K562 (cell line): ENCODE measurements at regions not wholly inside any gene's neighbourhood (a gene's known extent, or its start where the extent isn't known, plus 50 kb on each side); places are given as distances from the start of the nearest gene placed in this dataset.

Experiments
- CCNT2 ChIP-seq: IDR thresholded peaks from 2 replicates; pipeline ENCODE4 v1.6.1; 2011; ENCODE audit warnings: borderline replicate concordance, low read depth, mild to moderate bottlenecking, moderate library complexity, mixed read lengths, low read length; ENCODE audit not compliant: insufficient read length; ENCODE audit errors: extremely low read depth
- HDAC2 ChIP-seq: fragments of 450-650 bp; IDR thresholded peaks from 2 replicates; pipeline ENCODE4 v1.6.1; 2016; ENCODE audit warnings: mild to moderate bottlenecking
- JUNB ChIP-seq: fragments of 450-650 bp; formaldehyde crosslinking; conservative IDR thresholded peaks from 2 replicates; pipeline ENCODE4 v1.4.0; 2020; ENCODE audit warnings: mild to moderate bottlenecking
- RBM25 ChIP-seq: fragments of 200-400 bp; formaldehyde crosslinking; IDR thresholded peaks from 2 replicates; pipeline ENCODE4 v1.6.1; 2018; ENCODE audit warnings: low read length, low read depth, moderate library complexity; ENCODE audit not compliant: severe bottlenecking
- SMAD1 ChIP-seq: fragments of 150-350 bp; IDR thresholded peaks from 2 replicates; pipeline ENCODE4 v1.6.1; 2014; ENCODE audit warnings: low read length, low read depth; ENCODE audit not compliant: partially characterized antibody
- TAF1 ChIP-seq: IDR thresholded peaks from 2 replicates; pipeline ENCODE4 v1.6.1; 2011; ENCODE audit warnings: mild to moderate bottlenecking, low read length, moderate library complexity; ENCODE audit not compliant: insufficient read depth, control insufficient read depth, severe bottlenecking; ENCODE audit errors: extremely low read depth
- ZNF384 ChIP-seq: IDR thresholded peaks from 2 replicates; pipeline ENCODE4 v1.6.1; 2012; ENCODE audit warnings: low read depth, low read length, improper control_type of control experiment
- TF ChIP-seq, protein P1 (sequence below), 3 experiments: IDR thresholded peaks in 2 of 3; conservative IDR thresholded peaks in 1 of 3; 2 replicates each; pipeline ENCODE4 v1.5.1; 2011 to 2012; ENCODE audit warnings: low read length in 3 of 3, mild to moderate bottlenecking in 3 of 3, control low read depth in 2 of 3, improper control_type of control experiment in 1 of 3, inconsistent platforms in 1 of 3, low read depth in 1 of 3, mixed read lengths in 1 of 3, moderate library complexity in 1 of 3; ENCODE audit not compliant: insufficient read depth in 2 of 3

DNA sequence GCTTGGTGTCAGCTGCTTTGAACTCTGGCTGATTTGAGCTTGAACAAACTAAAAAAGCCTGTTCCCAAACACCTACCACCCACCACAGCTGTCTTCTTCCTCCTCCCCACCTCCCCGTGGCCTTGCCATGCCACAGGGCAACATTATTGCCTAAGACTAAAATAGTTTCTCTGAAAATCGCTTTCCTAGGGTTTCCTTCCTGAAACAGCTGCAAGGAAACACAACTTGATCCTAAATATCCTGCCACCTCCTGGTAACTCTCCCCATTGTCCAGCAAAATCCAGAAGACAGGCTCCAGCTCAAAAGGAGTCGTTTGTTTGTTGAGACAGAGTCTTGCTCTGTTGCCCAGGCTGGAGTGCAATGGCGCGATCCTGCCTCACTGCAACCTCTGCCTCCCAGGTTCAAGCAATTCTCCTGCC is 193.9 kb upstream of the TPM1 start:
- no peak for TF ChIP-seq TAF1
- TF ChIP-seq, protein P1, sequence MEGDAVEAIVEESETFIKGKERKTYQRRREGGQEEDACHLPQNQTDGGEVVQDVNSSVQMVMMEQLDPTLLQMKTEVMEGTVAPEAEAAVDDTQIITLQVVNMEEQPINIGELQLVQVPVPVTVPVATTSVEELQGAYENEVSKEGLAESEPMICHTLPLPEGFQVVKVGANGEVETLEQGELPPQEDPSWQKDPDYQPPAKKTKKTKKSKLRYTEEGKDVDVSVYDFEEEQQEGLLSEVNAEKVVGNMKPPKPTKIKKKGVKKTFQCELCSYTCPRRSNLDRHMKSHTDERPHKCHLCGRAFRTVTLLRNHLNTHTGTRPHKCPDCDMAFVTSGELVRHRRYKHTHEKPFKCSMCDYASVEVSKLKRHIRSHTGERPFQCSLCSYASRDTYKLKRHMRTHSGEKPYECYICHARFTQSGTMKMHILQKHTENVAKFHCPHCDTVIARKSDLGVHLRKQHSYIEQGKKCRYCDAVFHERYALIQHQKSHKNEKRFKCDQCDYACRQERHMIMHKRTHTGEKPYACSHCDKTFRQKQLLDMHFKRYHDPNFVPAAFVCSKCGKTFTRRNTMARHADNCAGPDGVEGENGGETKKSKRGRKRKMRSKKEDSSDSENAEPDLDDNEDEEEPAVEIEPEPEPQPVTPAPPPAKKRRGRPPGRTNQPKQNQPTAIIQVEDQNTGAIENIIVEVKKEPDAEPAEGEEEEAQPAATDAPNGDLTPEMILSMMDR (IDR thresholded peaks at IDR 0.05 in 2 of 3, conservative IDR thresholded peaks at IDR 0.05 in 1 of 3; ENCODE audit: insufficient read depth in 2 of 3, low read depth in 1 of 3, low read length in 3 of 3), result no peak
- TF ChIP-seq HDAC2, result no peak
- no peak for TF ChIP-seq JUNB (CRISPR knock-in tag)
- no peak for TF ChIP-seq ZNF384
- TF ChIP-seq CCNT2, result no peak
- TF ChIP-seq RBM25, result no peak
- TF ChIP-seq SMAD1, result no peak
